ENCODE measurements at regions not wholly inside any gene's neighbourhood (a gene's known extent, or its start where the extent isn't known, plus 50 kb on each side); places are given as distances from the start of the nearest gene placed in this dataset.
"Not testable (repeated sequence)": the region's sequence is repeated elsewhere in the genome, so short reads cannot be mapped to it uniquely, and the experiment has no call there.

- no peak for DNase-seq
Observed at GRCh38 chr22:48429446-48430020, 1398.1 kb downstream of the BRD1 start.

- DNase-seq: no peak
Observed at GRCh38 chr22:48428631-48429371, 1398.9 kb downstream of the BRD1 start.

GRCh38 chr22:48427731-48428211, 1399.9 kb downstream of the BRD1 start:
- DNase-seq: no peak

GRCh38 chr22:48426466-48427380, 1401.0 kb downstream of the BRD1 start:
- DNase-seq: no peak

GRCh38 chr22:48425641-48426040, 1402.0 kb downstream of the BRD1 start:
- DNase-seq: no peak

GRCh38 chr22:48425091-48425506, 1402.6 kb downstream of the BRD1 start:
- DNase-seq: no peak

- no peak for DNase-seq
Observed at GRCh38 chr22:48424661-48425060, 1403.0 kb downstream of the BRD1 start.

GRCh38 chr22:48424201-48424627, 1403.5 kb downstream of the BRD1 start:
- DNase-seq: no peak

GRCh38 chr22:48423481-48423911, 1404.2 kb downstream of the BRD1 start:
- no peak for DNase-seq

GRCh38 chr22:48422900-48423480, 1404.7 kb downstream of the BRD1 start:
- no peak for DNase-seq

GRCh38 chr22:48418831-48419230, 1408.8 kb downstream of the BRD1 start:
- no peak for DNase-seq

GRCh38 chr22:48417225-48418070, 1410.2 kb downstream of the BRD1 start:
- no peak for DNase-seq

- no peak for DNase-seq
Observed at GRCh38 chr22:48416396-48417224, 1411.1 kb downstream of the BRD1 start.

GRCh38 chr22:48415520-48415919, 1412.2 kb downstream of the BRD1 start:
- DNase-seq: no peak

GRCh38 chr22:48414651-48415050, 1413.0 kb downstream of the BRD1 start:
- no peak for DNase-seq

GRCh38 chr22:48412931-48413330, 1414.7 kb downstream of the BRD1 start:
- DNase-seq: not testable (repeated sequence)

GRCh38 chr22:48410536-48410935, 1417.1 kb downstream of the BRD1 start:
- DNase-seq: no peak

- no peak for DNase-seq
Observed at GRCh38 chr22:48407256-48407955, 1420.3 kb downstream of the BRD1 start.

- DNase-seq: no peak
Observed at GRCh38 chr22:48406161-48406560, 1421.5 kb downstream of the BRD1 start.

GRCh38 chr22:48405741-48406140, 1421.9 kb downstream of the BRD1 start:
- DNase-seq: no peak

All from amniotic stem cell (primary cell).